H9 (cell line): ENCODE measurements at regions not wholly inside any gene's neighbourhood (a gene's known extent, or its start where the extent isn't known, plus 50 kb on each side); places are given as distances from the start of the nearest gene placed in this dataset.

ENCODE experiments used
- DNase-seq: peaks from one replicate; pipeline ENCODE4 v3.0.0-alpha.2; 2017
- H2AFZ ChIP-seq: one replicate; pipeline ENCODE4 v1.6.1; 2013; ENCODE audit warnings: mild to moderate bottlenecking, low read length, control low read depth, moderate library complexity
- H2AK5ac ChIP-seq: 2 replicates; pipeline ENCODE4 v1.6.1; 2013; ENCODE audit warnings: low read length, control low read depth, mixed read lengths; ENCODE audit not compliant: insufficient read length
- H2BK120ac ChIP-seq: one replicate; pipeline ENCODE4 v1.6.1; 2013; ENCODE audit warnings: low read depth, mild to moderate bottlenecking, low read length, control low read depth, inconsistent platforms; ENCODE audit not compliant: poor library complexity, severe bottlenecking
- H2BK12ac ChIP-seq: 2 replicates; pipeline ENCODE4 v1.6.1; 2013; ENCODE audit warnings: low read length, control low read depth, mixed read lengths, low read depth; ENCODE audit not compliant: insufficient read length
- H2BK15ac ChIP-seq: 2 replicates; pipeline ENCODE4 v1.6.1; 2013; ENCODE audit warnings: low read depth, low read length, control low read depth
- H2BK20ac ChIP-seq: one replicate; pipeline ENCODE4 v1.6.1; 2013; ENCODE audit warnings: low read depth, mild to moderate bottlenecking, low read length, control low read depth, inconsistent platforms; ENCODE audit not compliant: poor library complexity, severe bottlenecking
- H2BK5ac ChIP-seq: 2 replicates; pipeline ENCODE4 v1.6.1; 2013; ENCODE audit warnings: low read length, control low read depth, mixed read lengths; ENCODE audit not compliant: insufficient read length
- H3K14ac ChIP-seq: 2 replicates; pipeline ENCODE4 v1.6.1; 2013; ENCODE audit warnings: low read length, control low read depth; ENCODE audit not compliant: insufficient read depth
- H3K18ac ChIP-seq: 2 replicates; pipeline ENCODE4 v1.6.1; 2013; ENCODE audit warnings: low read depth, mild to moderate bottlenecking, mixed read lengths, low read length, control low read depth; ENCODE audit not compliant: insufficient read length
- H3K23ac ChIP-seq: 2 replicates; pipeline ENCODE4 v1.6.1; 2013; ENCODE audit warnings: low read length, control low read depth, mixed read lengths, low read depth; ENCODE audit not compliant: insufficient read length
- H3K23me2 ChIP-seq: 2 replicates; pipeline ENCODE4 v1.6.1; 2013; ENCODE audit warnings: low read depth, mild to moderate bottlenecking, mixed read lengths, low read length, control low read depth; ENCODE audit not compliant: insufficient read length, poor library complexity, severe bottlenecking
- H3K27ac ChIP-seq: 2 replicates; pipeline ENCODE4 v1.5.1; 2013; ENCODE audit warnings: low read length, control low read depth, mixed read lengths, low read depth; ENCODE audit not compliant: insufficient read length
- H3K27me3 ChIP-seq: 2 replicates; pipeline ENCODE4 v1.6.1; 2013; ENCODE audit warnings: low read length, control low read depth, inconsistent platforms; ENCODE audit not compliant: insufficient read depth
- H3K4ac ChIP-seq: 2 replicates; pipeline ENCODE4 v1.6.1; 2013; ENCODE audit warnings: low read depth, mild to moderate bottlenecking, control low read depth, inconsistent platforms, low read length, moderate library complexity
- H3K4me1 ChIP-seq: 2 replicates; pipeline ENCODE4 v1.6.1; 2013; ENCODE audit warnings: low read length, control low read depth, inconsistent platforms; ENCODE audit not compliant: insufficient read depth
- H3K4me2 ChIP-seq: 2 replicates; pipeline ENCODE4 v1.6.1; 2013; ENCODE audit warnings: low read length, control low read depth, mixed read lengths; ENCODE audit not compliant: insufficient read length, insufficient read depth
- H3K56ac ChIP-seq: 2 replicates; pipeline ENCODE4 v1.6.1; 2013; ENCODE audit warnings: low read depth, mild to moderate bottlenecking, mixed read lengths, low read length, control low read depth; ENCODE audit not compliant: insufficient read length
- H3K79me1 ChIP-seq: 2 replicates; pipeline ENCODE4 v1.6.1; 2013; ENCODE audit warnings: low read depth, mild to moderate bottlenecking, moderate library complexity, low read length, control low read depth, inconsistent platforms; ENCODE audit not compliant: insufficient read depth, poor library complexity, severe bottlenecking
- H3K79me2 ChIP-seq: 2 replicates; pipeline ENCODE4 v1.6.1; 2013; ENCODE audit warnings: low read length, control low read depth, inconsistent platforms; ENCODE audit not compliant: insufficient read depth
- H3K9ac ChIP-seq: 2 replicates; pipeline ENCODE4 v1.6.1; 2013; ENCODE audit warnings: low read length, control low read depth, mixed read lengths; ENCODE audit not compliant: insufficient read length; ENCODE audit errors: extremely low read depth
- H3K9me3 ChIP-seq: one replicate; pipeline ENCODE4 v1.6.1; 2013; ENCODE audit warnings: low read depth, low read length, inconsistent platforms; ENCODE audit not compliant: control insufficient read depth
- H3T11ph ChIP-seq: one replicate; pipeline ENCODE4 v1.6.1; 2013; ENCODE audit warnings: mild to moderate bottlenecking, low read length, control low read depth, inconsistent platforms
- H4K20me1 ChIP-seq: one replicate; pipeline ENCODE4 v1.6.1; 2013; ENCODE audit not compliant: control insufficient read depth, insufficient read length, insufficient read depth
- H4K5ac ChIP-seq: 2 replicates; pipeline ENCODE4 v1.6.1; 2013; ENCODE audit warnings: low read depth, mild to moderate bottlenecking, mixed read lengths, low read length, control low read depth; ENCODE audit not compliant: insufficient read length
- H4K8ac ChIP-seq: replicated peaks from 2 replicates; pipeline ENCODE4 v1.6.1; 2013; ENCODE audit warnings: low read length, control low read depth, mixed read lengths, low read depth; ENCODE audit not compliant: insufficient read length
- H4K91ac ChIP-seq: 2 replicates; pipeline ENCODE4 v1.6.1; 2013; ENCODE audit warnings: low read depth, mild to moderate bottlenecking, moderate library complexity, mixed read lengths, low read length, control low read depth; ENCODE audit not compliant: insufficient read length
- H3K27ac Mint-ChIP-seq, 3 experiments: 2 replicates in 2 of 3; 3 replicates in 1 of 3; pipeline ENCODE4 v1.8.0; 2020 to 2021; ENCODE audit warnings: mixed read lengths in 3 of 3, mild to moderate bottlenecking in 1 of 3, moderate library complexity in 1 of 3
- H3K27me3 Mint-ChIP-seq: 2 replicates; pipeline ENCODE4 v1.8.0; 2021; ENCODE audit warnings: low read depth, mild to moderate bottlenecking, moderate library complexity, mixed read lengths
- H3K36me3 Mint-ChIP-seq, 3 experiments: 2 replicates in 2 of 3; 3 replicates in 1 of 3; pipeline ENCODE4 v1.8.0; 2020 to 2021; ENCODE audit warnings: low read depth in 3 of 3, mixed read lengths in 3 of 3; ENCODE audit not compliant: insufficient read depth in 1 of 3
- H3K4me1 Mint-ChIP-seq, 2 experiments: 2 replicates each; pipeline ENCODE4 v1.8.0; 2020; ENCODE audit warnings: mixed read lengths in 2 of 2
- H3K4me3 Mint-ChIP-seq, 2 experiments: 2 replicates in 1 of 2; 3 replicates in 1 of 2; pipeline ENCODE4 v1.8.0; 2020 to 2021; ENCODE audit warnings: mild to moderate bottlenecking in 2 of 2, mixed read lengths in 2 of 2, moderate library complexity in 1 of 2
- H3K9me3 Mint-ChIP-seq, 2 experiments: 2 replicates in 1 of 2; 3 replicates in 1 of 2; pipeline ENCODE4 v1.8.0; 2020; ENCODE audit warnings: mild to moderate bottlenecking in 2 of 2, mixed read lengths in 2 of 2, moderate library complexity in 1 of 2
- WGBS: extraction: QIAGEN DNeasy Blood & Tissue Kit; methylation state at CpG from one replicate; pipeline ENCODE4 v1.1.7; 2013; ENCODE audit warnings: missing lambda C conversion rate, low lambda C conversion rate, mixed read lengths; ENCODE audit not compliant: insufficient read length; ENCODE audit errors: extremely low coverage; 5-methylcytosine and 5-hydroxymethylcytosine counted together
- TF ChIP-seq, protein P1 (sequence below): fragments of 200-600 bp; sonication (generic); conservative IDR thresholded peaks from 3 replicates; pipeline ENCODE4 v1.8.0; 2021; ENCODE audit warnings: antibody characterized with exemption, mild to moderate bottlenecking

- H2BK120ac ChIP-seq: no peak overlapping the region
- H3K23me2 ChIP-seq: no peaks in the 10 kb centered on the region
- H3K27ac ChIP-seq: no peak overlapping the region
- no peaks in the 10 kb centered on the region for H3K79me2 ChIP-seq
- no peak overlapping the region for H3K56ac ChIP-seq
- WGBS: no CpG with 5 or more reads among the region's 4 CpGs
- no peak overlapping the region for H3K23ac ChIP-seq
- H3K27me3 ChIP-seq: no peaks in the 10 kb centered on the region
- Mint-ChIP-seq H3K27me3 (no peaks in the 10 kb centered on the region), H3K9me3 (peaks cover 8 to 9% of the 10 kb centered on the region in 2 experiments), H3K4me1 (peaks cover 19 to 25% of the 10 kb centered on the region in 2 experiments), H3K4me3 (no peak overlapping the region), H3K36me3 (peaks cover 5 to 13% (median 6%) of the 10 kb centered on the region in 3 experiments; a peak in 6 of 7 replicates), H3K27ac (no peak overlapping the region)
- no peak overlapping the region for H3K4me2 ChIP-seq
- no peak overlapping the region for H2BK15ac ChIP-seq
- H3K18ac ChIP-seq: no peak overlapping the region
- TF ChIP-seq, protein P1, sequence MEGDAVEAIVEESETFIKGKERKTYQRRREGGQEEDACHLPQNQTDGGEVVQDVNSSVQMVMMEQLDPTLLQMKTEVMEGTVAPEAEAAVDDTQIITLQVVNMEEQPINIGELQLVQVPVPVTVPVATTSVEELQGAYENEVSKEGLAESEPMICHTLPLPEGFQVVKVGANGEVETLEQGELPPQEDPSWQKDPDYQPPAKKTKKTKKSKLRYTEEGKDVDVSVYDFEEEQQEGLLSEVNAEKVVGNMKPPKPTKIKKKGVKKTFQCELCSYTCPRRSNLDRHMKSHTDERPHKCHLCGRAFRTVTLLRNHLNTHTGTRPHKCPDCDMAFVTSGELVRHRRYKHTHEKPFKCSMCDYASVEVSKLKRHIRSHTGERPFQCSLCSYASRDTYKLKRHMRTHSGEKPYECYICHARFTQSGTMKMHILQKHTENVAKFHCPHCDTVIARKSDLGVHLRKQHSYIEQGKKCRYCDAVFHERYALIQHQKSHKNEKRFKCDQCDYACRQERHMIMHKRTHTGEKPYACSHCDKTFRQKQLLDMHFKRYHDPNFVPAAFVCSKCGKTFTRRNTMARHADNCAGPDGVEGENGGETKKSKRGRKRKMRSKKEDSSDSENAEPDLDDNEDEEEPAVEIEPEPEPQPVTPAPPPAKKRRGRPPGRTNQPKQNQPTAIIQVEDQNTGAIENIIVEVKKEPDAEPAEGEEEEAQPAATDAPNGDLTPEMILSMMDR: no peak
- H3T11ph ChIP-seq: no peak overlapping the region
- H2AFZ ChIP-seq: no peak overlapping the region
- no peak overlapping the region for H3K9ac ChIP-seq
- H4K8ac ChIP-seq: no peak overlapping the region
- no peaks in the 10 kb centered on the region for H4K20me1 ChIP-seq
- no peaks in the 10 kb centered on the region for H3K79me1 ChIP-seq
- no peak for DNase-seq
- no peak overlapping the region for H4K5ac ChIP-seq
- H3K14ac ChIP-seq: no peak overlapping the region
- no peak overlapping the region for H2BK5ac ChIP-seq
- no peak overlapping the region for H2AK5ac ChIP-seq
- H3K4me1 ChIP-seq: no peaks in the 10 kb centered on the region; the same call in 1 of the 2 replicates
- no peak overlapping the region for H4K91ac ChIP-seq
- H3K9me3 ChIP-seq: no peaks in the 10 kb centered on the region
- H2BK12ac ChIP-seq: no peak overlapping the region
- no peak overlapping the region for H3K4ac ChIP-seq
- H2BK20ac ChIP-seq: no peak overlapping the region
Observed at GRCh38 chr3:168951368-168951767, 712.1 kb downstream of the MECOM start.
